HEK293T (cell line): ENCODE measurements at regions not wholly inside any gene's neighbourhood (a gene's known extent, or its start where the extent isn't known, plus 50 kb on each side); places are given as distances from the start of the nearest gene placed in this dataset.

ENCODE experiments used
- ARNT ChIP-seq: fragments of 450-650 bp; IDR thresholded peaks from 2 replicates; pipeline ENCODE4 v1.6.1; 2017; ENCODE audit warnings: mild to moderate bottlenecking
- BHLHE40 ChIP-seq: fragments of 450-650 bp; IDR thresholded peaks from 2 replicates; pipeline ENCODE4 v1.6.1; 2016; ENCODE audit warnings: mild to moderate bottlenecking, moderate library complexity, borderline replicate concordance

DNA sequence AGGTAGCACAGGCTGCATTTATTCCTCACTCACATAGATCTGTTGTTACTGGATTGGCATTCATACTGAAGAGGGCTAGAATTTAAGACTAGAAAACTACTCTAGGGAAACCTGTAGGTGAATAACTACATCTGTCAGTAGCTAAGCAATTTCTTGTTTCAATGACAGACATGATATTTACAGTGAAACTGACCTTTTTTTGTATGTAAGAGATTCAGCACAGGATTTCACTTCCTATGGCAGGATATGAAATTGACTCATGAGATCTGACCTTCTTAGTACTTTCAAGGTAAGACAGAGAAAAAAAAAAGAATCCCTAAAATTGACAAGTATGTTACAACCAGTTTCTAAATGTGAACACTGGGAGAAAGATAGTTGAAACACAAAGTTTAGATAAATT lies 189.8 kb upstream of the SLC16A7 start:
- TF ChIP-seq BHLHE40 (no peak), ARNT (no peak)
